Endodermal cell (in vitro differentiated cells): ENCODE measurements at regions not wholly inside any gene's neighbourhood (a gene's known extent, or its start where the extent isn't known, plus 50 kb on each side); places are given as distances from the start of the nearest gene placed in this dataset.

Experiments used
- DNase-seq: peaks from one replicate; pipeline ENCODE4 v3.0.0-alpha.2; 2017
- H3K27ac ChIP-seq: 2 replicates; pipeline ENCODE4 v1.5.1; 2013; ENCODE audit warnings: mild to moderate bottlenecking, low read depth, low read length, moderate library complexity
- H3K27me3 ChIP-seq: 2 replicates; pipeline ENCODE4 v1.6.1; 2013; ENCODE audit warnings: mild to moderate bottlenecking, low read length, moderate library complexity; ENCODE audit not compliant: insufficient read depth, control insufficient read depth, poor library complexity, severe bottlenecking
- H3K36me3 ChIP-seq: 2 replicates; pipeline ENCODE4 v1.7.0; 2013; ENCODE audit warnings: mild to moderate bottlenecking, low read length, moderate library complexity; ENCODE audit not compliant: control insufficient read depth, insufficient read depth
- H3K4me1 ChIP-seq: one replicate; pipeline ENCODE4 v1.7.0; 2013; ENCODE audit warnings: low read length; ENCODE audit not compliant: control insufficient read depth, insufficient read depth
- H3K4me3 ChIP-seq: 2 replicates; pipeline ENCODE4 v1.5.1; 2013; ENCODE audit warnings: mild to moderate bottlenecking, low read length, moderate library complexity
- H3K9ac ChIP-seq: 2 replicates; pipeline ENCODE4 v1.6.1; 2013; ENCODE audit warnings: mild to moderate bottlenecking, low read length, moderate library complexity; ENCODE audit not compliant: poor library complexity, severe bottlenecking; ENCODE audit errors: extremely low read depth
- H3K9me3 ChIP-seq: 2 replicates; pipeline ENCODE4 v1.6.1; 2013; ENCODE audit warnings: mild to moderate bottlenecking, low read length, moderate library complexity; ENCODE audit not compliant: control insufficient read depth
- H3K27ac Mint-ChIP-seq: 2 replicates; pipeline ENCODE4 v1.8.0; 2020; ENCODE audit warnings: mixed read lengths
- H3K27me3 Mint-ChIP-seq: 2 replicates; pipeline ENCODE4 v1.8.0; 2021; ENCODE audit warnings: mild to moderate bottlenecking, mixed read lengths; ENCODE audit not compliant: insufficient read depth
- H3K36me3 Mint-ChIP-seq: 2 replicates; pipeline ENCODE4 v1.8.0; 2020; ENCODE audit warnings: low read depth, mixed read lengths
- H3K4me1 Mint-ChIP-seq: 2 replicates; pipeline ENCODE4 v1.8.0; 2020; ENCODE audit warnings: mixed read lengths
- H3K4me3 Mint-ChIP-seq: 2 replicates; pipeline ENCODE4 v1.8.0; 2020; ENCODE audit warnings: mild to moderate bottlenecking, moderate library complexity, mixed read lengths
- H3K9me3 Mint-ChIP-seq: 2 replicates; pipeline ENCODE4 v1.8.0; 2020; ENCODE audit warnings: mild to moderate bottlenecking, mixed read lengths
- WGBS, 2 experiments: methylation state at CpG; one replicate each; pipeline versions ENCODE4 v1.1.5 to v1.1.7; 2013; ENCODE audit warnings: missing lambda C conversion rate in 2 of 2, mixed read lengths in 1 of 2; ENCODE audit not compliant: insufficient coverage in 1 of 2, insufficient read length in 1 of 2; 5-methylcytosine and 5-hydroxymethylcytosine counted together
- TF ChIP-seq, protein P1 (sequence below): fragments of 200-600 bp; sonication (generic); conservative IDR thresholded peaks from 2 replicates; pipeline ENCODE4 v1.5.0; 2021; ENCODE audit warnings: antibody characterized with exemption, mild to moderate bottlenecking

GRCh38 chr5:109570362-109570874 is 119.3 kb upstream of the MAN2A1 start:
- no peak for DNase-seq
- Histone ChIP-seq H3K27me3 (peaks cover 17% of the 10 kb centered on the region), H3K4me1 (no peaks in the 10 kb centered on the region), H3K4me3 (no peak overlapping the region), H3K36me3 (no peaks in the 10 kb centered on the region), H3K9me3 (peaks cover 3% of the 10 kb centered on the region), H3K27ac (no peak overlapping the region), H3K9ac (no peak overlapping the region)
- no peak overlapping the region for H3K4me3 Mint-ChIP-seq
- H3K27me3 Mint-ChIP-seq: peaks cover 2% of the 10 kb centered on the region
- no peaks in the 10 kb centered on the region for H3K9me3 Mint-ChIP-seq
- H3K4me1 Mint-ChIP-seq: no peaks in the 10 kb centered on the region
- TF ChIP-seq, protein P1, sequence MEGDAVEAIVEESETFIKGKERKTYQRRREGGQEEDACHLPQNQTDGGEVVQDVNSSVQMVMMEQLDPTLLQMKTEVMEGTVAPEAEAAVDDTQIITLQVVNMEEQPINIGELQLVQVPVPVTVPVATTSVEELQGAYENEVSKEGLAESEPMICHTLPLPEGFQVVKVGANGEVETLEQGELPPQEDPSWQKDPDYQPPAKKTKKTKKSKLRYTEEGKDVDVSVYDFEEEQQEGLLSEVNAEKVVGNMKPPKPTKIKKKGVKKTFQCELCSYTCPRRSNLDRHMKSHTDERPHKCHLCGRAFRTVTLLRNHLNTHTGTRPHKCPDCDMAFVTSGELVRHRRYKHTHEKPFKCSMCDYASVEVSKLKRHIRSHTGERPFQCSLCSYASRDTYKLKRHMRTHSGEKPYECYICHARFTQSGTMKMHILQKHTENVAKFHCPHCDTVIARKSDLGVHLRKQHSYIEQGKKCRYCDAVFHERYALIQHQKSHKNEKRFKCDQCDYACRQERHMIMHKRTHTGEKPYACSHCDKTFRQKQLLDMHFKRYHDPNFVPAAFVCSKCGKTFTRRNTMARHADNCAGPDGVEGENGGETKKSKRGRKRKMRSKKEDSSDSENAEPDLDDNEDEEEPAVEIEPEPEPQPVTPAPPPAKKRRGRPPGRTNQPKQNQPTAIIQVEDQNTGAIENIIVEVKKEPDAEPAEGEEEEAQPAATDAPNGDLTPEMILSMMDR: no peak
- H3K36me3 Mint-ChIP-seq: no peaks in the 10 kb centered on the region
- no peak overlapping the region for H3K27ac Mint-ChIP-seq
- 95 to 96% methylated on average over 10 to 20 of the region's 20 CpGs for WGBS, 2 experiments

DNA sequence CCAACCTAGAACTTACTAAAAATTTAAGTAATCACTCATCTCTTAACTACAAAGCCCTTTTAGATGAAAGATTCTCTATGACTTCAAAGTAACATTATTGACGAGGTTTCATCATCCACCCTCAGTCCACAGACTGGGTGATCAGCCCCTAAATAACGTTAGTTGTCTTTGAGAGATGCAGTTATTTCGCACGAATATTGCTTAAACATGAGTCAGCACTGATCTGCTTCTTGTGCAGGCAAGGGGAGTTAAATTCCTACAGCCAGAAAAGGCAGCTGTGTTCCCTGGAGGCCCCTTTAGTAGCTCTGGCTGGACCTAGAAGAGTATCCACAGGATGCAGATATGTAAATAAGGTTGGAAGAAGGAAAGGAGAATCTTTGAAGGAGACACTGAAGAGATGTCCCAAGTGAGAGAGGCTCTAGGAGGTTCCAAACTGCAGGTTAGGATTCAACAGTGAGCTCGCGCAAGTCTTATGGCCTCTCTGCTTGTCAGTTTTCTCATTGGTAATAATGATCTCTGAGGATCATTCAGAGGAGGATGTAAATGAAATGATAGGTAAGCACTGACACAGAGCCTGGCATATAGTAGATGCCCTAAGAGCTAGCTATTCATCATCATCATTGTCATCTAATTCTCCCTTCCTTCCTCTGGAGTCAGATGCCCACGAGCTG is 122.2 kb upstream of the MAN2A1 start:
- DNase-seq: no peak
- H3K9me3 Mint-ChIP-seq: no peaks in the 10 kb centered on the region
- H3K27ac Mint-ChIP-seq: no peak overlapping the region
- H3K36me3 ChIP-seq: no peaks in the 10 kb centered on the region
- no peak overlapping the region for H3K4me3 Mint-ChIP-seq
- H3K9ac ChIP-seq: no peak overlapping the region
- no peaks in the 10 kb centered on the region for H3K9me3 ChIP-seq
- H3K27me3 ChIP-seq: no peaks in the 10 kb centered on the region
- H3K27me3 Mint-ChIP-seq: peaks cover 2% of the 10 kb centered on the region
- no peaks in the 10 kb centered on the region for H3K36me3 Mint-ChIP-seq
- TF ChIP-seq, protein P1: no peak
- no peak overlapping the region for H3K4me3 ChIP-seq
- no peak overlapping the region for H3K27ac ChIP-seq
- no peaks in the 10 kb centered on the region for H3K4me1 ChIP-seq
- WGBS, 2 experiments: 71 to 82% methylated on average over 6 to 7 of the region's 7 CpGs
- H3K4me1 Mint-ChIP-seq: no peaks in the 10 kb centered on the region

- H3K27ac Mint-ChIP-seq: no peak overlapping the region
- H3K36me3 Mint-ChIP-seq: no peaks in the 10 kb centered on the region
- H3K9me3 Mint-ChIP-seq: no peaks in the 10 kb centered on the region
- no peaks in the 10 kb centered on the region for H3K9me3 ChIP-seq
- no peaks in the 10 kb centered on the region for H3K27me3 ChIP-seq
- H3K4me1 ChIP-seq: no peaks in the 10 kb centered on the region
- no peaks in the 10 kb centered on the region for H3K36me3 ChIP-seq
- WGBS, 2 experiments: 94 to 100% methylated on average over 1 to 2 of the region's 2 CpGs
- TF ChIP-seq, protein P1: no peak
- DNase-seq: no peak
- H3K4me1 Mint-ChIP-seq: peaks cover 2% of the 10 kb centered on the region
- H3K9ac ChIP-seq: no peak overlapping the region
- peaks cover 2% of the 10 kb centered on the region for H3K27me3 Mint-ChIP-seq
- no peak overlapping the region for H3K4me3 ChIP-seq
- no peak overlapping the region for H3K27ac ChIP-seq
- no peak overlapping the region for H3K4me3 Mint-ChIP-seq
Observed at GRCh38 chr5:109566361-109566760, 123.4 kb upstream of the MAN2A1 start.
